H9 (cell line): ENCODE measurements at regions not wholly inside any gene's neighbourhood (a gene's known extent, or its start where the extent isn't known, plus 50 kb on each side); places are given as distances from the start of the nearest gene placed in this dataset.

Experiments
- DNase-seq: peaks from one replicate; pipeline ENCODE4 v3.0.0-alpha.2; 2017
- H2AFZ ChIP-seq: one replicate; pipeline ENCODE4 v1.6.1; 2013; ENCODE audit warnings: mild to moderate bottlenecking, low read length, control low read depth, moderate library complexity
- H2AK5ac ChIP-seq: 2 replicates; pipeline ENCODE4 v1.6.1; 2013; ENCODE audit warnings: low read length, control low read depth, mixed read lengths; ENCODE audit not compliant: insufficient read length
- H2BK120ac ChIP-seq: one replicate; pipeline ENCODE4 v1.6.1; 2013; ENCODE audit warnings: low read depth, mild to moderate bottlenecking, low read length, control low read depth, inconsistent platforms; ENCODE audit not compliant: poor library complexity, severe bottlenecking
- H2BK12ac ChIP-seq: 2 replicates; pipeline ENCODE4 v1.6.1; 2013; ENCODE audit warnings: low read length, control low read depth, mixed read lengths, low read depth; ENCODE audit not compliant: insufficient read length
- H2BK15ac ChIP-seq: 2 replicates; pipeline ENCODE4 v1.6.1; 2013; ENCODE audit warnings: low read depth, low read length, control low read depth
- H2BK20ac ChIP-seq: one replicate; pipeline ENCODE4 v1.6.1; 2013; ENCODE audit warnings: low read depth, mild to moderate bottlenecking, low read length, control low read depth, inconsistent platforms; ENCODE audit not compliant: poor library complexity, severe bottlenecking
- H2BK5ac ChIP-seq: 2 replicates; pipeline ENCODE4 v1.6.1; 2013; ENCODE audit warnings: low read length, control low read depth, mixed read lengths; ENCODE audit not compliant: insufficient read length
- H3K14ac ChIP-seq: 2 replicates; pipeline ENCODE4 v1.6.1; 2013; ENCODE audit warnings: low read length, control low read depth; ENCODE audit not compliant: insufficient read depth
- H3K18ac ChIP-seq: 2 replicates; pipeline ENCODE4 v1.6.1; 2013; ENCODE audit warnings: low read depth, mild to moderate bottlenecking, mixed read lengths, low read length, control low read depth; ENCODE audit not compliant: insufficient read length
- H3K23ac ChIP-seq: 2 replicates; pipeline ENCODE4 v1.6.1; 2013; ENCODE audit warnings: low read length, control low read depth, mixed read lengths, low read depth; ENCODE audit not compliant: insufficient read length
- H3K23me2 ChIP-seq: 2 replicates; pipeline ENCODE4 v1.6.1; 2013; ENCODE audit warnings: low read depth, mild to moderate bottlenecking, mixed read lengths, low read length, control low read depth; ENCODE audit not compliant: insufficient read length, poor library complexity, severe bottlenecking
- H3K27ac ChIP-seq: 2 replicates; pipeline ENCODE4 v1.5.1; 2013; ENCODE audit warnings: low read length, control low read depth, mixed read lengths, low read depth; ENCODE audit not compliant: insufficient read length
- H3K27me3 ChIP-seq: 2 replicates; pipeline ENCODE4 v1.6.1; 2013; ENCODE audit warnings: low read length, control low read depth, inconsistent platforms; ENCODE audit not compliant: insufficient read depth
- H3K4ac ChIP-seq: 2 replicates; pipeline ENCODE4 v1.6.1; 2013; ENCODE audit warnings: low read depth, mild to moderate bottlenecking, control low read depth, inconsistent platforms, low read length, moderate library complexity
- H3K4me1 ChIP-seq: 2 replicates; pipeline ENCODE4 v1.6.1; 2013; ENCODE audit warnings: low read length, control low read depth, inconsistent platforms; ENCODE audit not compliant: insufficient read depth
- H3K4me2 ChIP-seq: 2 replicates; pipeline ENCODE4 v1.6.1; 2013; ENCODE audit warnings: low read length, control low read depth, mixed read lengths; ENCODE audit not compliant: insufficient read length, insufficient read depth
- H3K56ac ChIP-seq: 2 replicates; pipeline ENCODE4 v1.6.1; 2013; ENCODE audit warnings: low read depth, mild to moderate bottlenecking, mixed read lengths, low read length, control low read depth; ENCODE audit not compliant: insufficient read length
- H3K79me1 ChIP-seq: 2 replicates; pipeline ENCODE4 v1.6.1; 2013; ENCODE audit warnings: low read depth, mild to moderate bottlenecking, moderate library complexity, low read length, control low read depth, inconsistent platforms; ENCODE audit not compliant: insufficient read depth, poor library complexity, severe bottlenecking
- H3K79me2 ChIP-seq: 2 replicates; pipeline ENCODE4 v1.6.1; 2013; ENCODE audit warnings: low read length, control low read depth, inconsistent platforms; ENCODE audit not compliant: insufficient read depth
- H3K9ac ChIP-seq: 2 replicates; pipeline ENCODE4 v1.6.1; 2013; ENCODE audit warnings: low read length, control low read depth, mixed read lengths; ENCODE audit not compliant: insufficient read length; ENCODE audit errors: extremely low read depth
- H3K9me3 ChIP-seq: one replicate; pipeline ENCODE4 v1.6.1; 2013; ENCODE audit warnings: low read depth, low read length, inconsistent platforms; ENCODE audit not compliant: control insufficient read depth
- H3T11ph ChIP-seq: one replicate; pipeline ENCODE4 v1.6.1; 2013; ENCODE audit warnings: mild to moderate bottlenecking, low read length, control low read depth, inconsistent platforms
- H4K20me1 ChIP-seq: one replicate; pipeline ENCODE4 v1.6.1; 2013; ENCODE audit not compliant: control insufficient read depth, insufficient read length, insufficient read depth
- H4K5ac ChIP-seq: 2 replicates; pipeline ENCODE4 v1.6.1; 2013; ENCODE audit warnings: low read depth, mild to moderate bottlenecking, mixed read lengths, low read length, control low read depth; ENCODE audit not compliant: insufficient read length
- H4K8ac ChIP-seq: replicated peaks from 2 replicates; pipeline ENCODE4 v1.6.1; 2013; ENCODE audit warnings: low read length, control low read depth, mixed read lengths, low read depth; ENCODE audit not compliant: insufficient read length
- H4K91ac ChIP-seq: 2 replicates; pipeline ENCODE4 v1.6.1; 2013; ENCODE audit warnings: low read depth, mild to moderate bottlenecking, moderate library complexity, mixed read lengths, low read length, control low read depth; ENCODE audit not compliant: insufficient read length
- H3K27ac Mint-ChIP-seq, 3 experiments: 2 replicates in 2 of 3; 3 replicates in 1 of 3; pipeline ENCODE4 v1.8.0; 2020 to 2021; ENCODE audit warnings: mixed read lengths in 3 of 3, mild to moderate bottlenecking in 1 of 3, moderate library complexity in 1 of 3
- H3K27me3 Mint-ChIP-seq: 2 replicates; pipeline ENCODE4 v1.8.0; 2021; ENCODE audit warnings: low read depth, mild to moderate bottlenecking, moderate library complexity, mixed read lengths
- H3K36me3 Mint-ChIP-seq, 3 experiments: 2 replicates in 2 of 3; 3 replicates in 1 of 3; pipeline ENCODE4 v1.8.0; 2020 to 2021; ENCODE audit warnings: low read depth in 3 of 3, mixed read lengths in 3 of 3; ENCODE audit not compliant: insufficient read depth in 1 of 3
- H3K4me1 Mint-ChIP-seq, 2 experiments: 2 replicates each; pipeline ENCODE4 v1.8.0; 2020; ENCODE audit warnings: mixed read lengths in 2 of 2
- H3K4me3 Mint-ChIP-seq, 2 experiments: 2 replicates in 1 of 2; 3 replicates in 1 of 2; pipeline ENCODE4 v1.8.0; 2020 to 2021; ENCODE audit warnings: mild to moderate bottlenecking in 2 of 2, mixed read lengths in 2 of 2, moderate library complexity in 1 of 2
- H3K9me3 Mint-ChIP-seq, 2 experiments: 2 replicates in 1 of 2; 3 replicates in 1 of 2; pipeline ENCODE4 v1.8.0; 2020; ENCODE audit warnings: mild to moderate bottlenecking in 2 of 2, mixed read lengths in 2 of 2, moderate library complexity in 1 of 2
- CTCF ChIP-seq: fragments of 200-600 bp; sonication (generic); conservative IDR thresholded peaks from 3 replicates; pipeline ENCODE4 v1.8.0; 2021; ENCODE audit warnings: antibody characterized with exemption, mild to moderate bottlenecking
- WGBS: extraction: QIAGEN DNeasy Blood & Tissue Kit; methylation state at CpG from one replicate; pipeline ENCODE4 v1.1.7; 2013; ENCODE audit warnings: missing lambda C conversion rate, low lambda C conversion rate, mixed read lengths; ENCODE audit not compliant: insufficient read length; ENCODE audit errors: extremely low coverage; 5-methylcytosine and 5-hydroxymethylcytosine counted together

DNA sequence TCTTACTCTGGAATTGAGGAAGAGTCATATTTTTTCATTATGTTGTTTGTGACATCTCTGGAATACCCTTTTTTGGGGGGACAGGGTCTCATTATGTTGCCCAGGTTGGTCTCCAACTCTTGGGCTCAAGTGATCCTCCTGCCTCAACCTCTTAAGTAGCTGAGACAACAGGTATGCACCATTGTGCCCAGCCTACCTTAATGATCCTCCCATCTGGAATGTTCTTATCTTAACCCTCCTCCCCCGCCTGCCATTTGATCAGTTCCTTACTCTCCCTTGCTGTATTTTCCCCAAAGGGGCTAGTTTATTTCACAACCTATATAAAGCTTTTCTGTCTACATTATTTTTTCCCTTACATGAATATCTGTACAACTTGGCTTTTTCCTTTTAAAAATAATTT, 594.7 kb downstream of the METTL15 start:
- H2BK15ac ChIP-seq = no peak overlapping the region
- H3K23me2 ChIP-seq = no peaks in the 10 kb centered on the region
- no peak overlapping the region for H4K5ac ChIP-seq
- no peak overlapping the region for H2AFZ ChIP-seq
- TF ChIP-seq CTCF = no peak
- Mint-ChIP-seq H3K4me3 (no peak overlapping the region), H3K9me3 (no peaks in the 10 kb centered on the region), H3K27me3 (no peaks in the 10 kb centered on the region), H3K27ac (no peak overlapping the region), H3K36me3 (no peaks in the 10 kb centered on the region), H3K4me1 (peaks cover 4 to 6% of the 10 kb centered on the region in 2 experiments; a peak in 3 of 4 replicates)
- H4K20me1 ChIP-seq = no peaks in the 10 kb centered on the region
- no peak overlapping the region for H3K27ac ChIP-seq
- no peak overlapping the region for H3T11ph ChIP-seq
- H4K91ac ChIP-seq = no peak overlapping the region
- no CpG with 5 or more reads among the region's 1 CpG for WGBS
- no peak overlapping the region for H3K4ac ChIP-seq
- H3K79me1 ChIP-seq = no peaks in the 10 kb centered on the region
- no peak overlapping the region for H2AK5ac ChIP-seq
- no peak overlapping the region for H2BK20ac ChIP-seq
- no peak overlapping the region for H3K14ac ChIP-seq
- H3K4me1 ChIP-seq = no peaks in the 10 kb centered on the region
- no peak for DNase-seq
- no peak overlapping the region for H4K8ac ChIP-seq
- no peak overlapping the region for H2BK120ac ChIP-seq
- no peak overlapping the region for H2BK5ac ChIP-seq
- H3K56ac ChIP-seq = no peak overlapping the region
- no peak overlapping the region for H3K18ac ChIP-seq
- no peaks in the 10 kb centered on the region for H3K79me2 ChIP-seq
- H3K9me3 ChIP-seq = no peaks in the 10 kb centered on the region
- no peak overlapping the region for H3K23ac ChIP-seq
- H3K27me3 ChIP-seq = no peaks in the 10 kb centered on the region
- H3K9ac ChIP-seq = no peak overlapping the region
- H3K4me2 ChIP-seq = no peak overlapping the region
- H2BK12ac ChIP-seq = no peak overlapping the region
